Uterus (tissue), 2 donors: ENCODE measurements at regions not wholly inside any gene's neighbourhood (a gene's known extent, or its start where the extent isn't known, plus 50 kb on each side); places are given as distances from the start of the nearest gene placed in this dataset.

ENCODE experiments used
- CTCF ChIP-seq, 4 experiments: fragments of 200-600 bp in 2 of 4; fragments of 450-650 bp in 2 of 4; sonication (generic) in 2 of 4; IDR thresholded peaks; one replicate each; pipeline ENCODE4 v1.5.1; 2016 to 2019; ENCODE audit warnings: antibody characterized with exemption in 4 of 4, mild to moderate bottlenecking in 2 of 4, moderate library complexity in 1 of 4
- POLR2A ChIP-seq, 2 donors: fragments of 450-650 bp; IDR thresholded peaks; one replicate each; pipeline ENCODE4 v1.6.1; 2016; ENCODE audit warnings: antibody characterized with exemption in 2 of 2, mild to moderate bottlenecking in 1 of 2, moderate library complexity in 1 of 2

GRCh38 chr9:82650368-82650767 is 412.6 kb downstream of the RASEF start:
- TF ChIP-seq POLR2A (IDR thresholded peaks at IDR 0.05) (no peak), CTCF (IDR thresholded peaks at IDR 0.05) (no peak)
